CD14-positive monocyte (primary cell): ENCODE measurements at regions not wholly inside any gene's neighbourhood (a gene's known extent, or its start where the extent isn't known, plus 50 kb on each side); places are given as distances from the start of the nearest gene placed in this dataset.

Source experiments
- DNase-seq, 3 donors: peaks; one replicate each; pipeline ENCODE4 v3.0.0-alpha.2; 2011 to 2022
- H2AFZ ChIP-seq: 2 replicates; pipeline ENCODE4 v1.6.0; 2012; ENCODE audit warnings: mild to moderate bottlenecking, low read depth, low read length, inconsistent platforms; ENCODE audit not compliant: insufficient read depth, poor library complexity, severe bottlenecking
- H3K27ac ChIP-seq, 2 donors: 1 replicate in 1 of 2; 2 replicates in 1 of 2; pipeline ENCODE4 v1.5.1; 2012 to 2013; ENCODE audit warnings: low read length in 2 of 2, control low read depth in 1 of 2, inconsistent platforms in 1 of 2, low read depth in 1 of 2, mild to moderate bottlenecking in 1 of 2
- H3K27me3 ChIP-seq, 2 donors: one replicate each; pipeline versions ENCODE4 v1.6.0 to v1.6.1; 2011 to 2013; ENCODE audit warnings: low read length in 2 of 2; ENCODE audit not compliant: control insufficient read depth in 2 of 2, insufficient read depth in 2 of 2
- H3K36me3 ChIP-seq, 2 donors: replicated peaks in 1 of 2; 1 replicate in 1 of 2; 2 replicates in 1 of 2; pipeline versions ENCODE4 v1.5.1 to v1.6.1; 2012 to 2013; ENCODE audit warnings: low read length in 2 of 2, control low read depth in 1 of 2, inconsistent platforms in 1 of 2, mild to moderate bottlenecking in 1 of 2; ENCODE audit not compliant: insufficient read depth in 2 of 2, control insufficient read depth in 1 of 2
- H3K4me1 ChIP-seq, 2 donors: 1 replicate in 1 of 2; 2 replicates in 1 of 2; pipeline versions ENCODE4 v1.5.1 to v1.6.1; 2012 to 2013; ENCODE audit warnings: low read length in 2 of 2, control low read depth in 1 of 2, inconsistent platforms in 1 of 2, mild to moderate bottlenecking in 1 of 2, moderate library complexity in 1 of 2; ENCODE audit not compliant: insufficient read depth in 2 of 2, control insufficient read depth in 1 of 2
- H3K4me2 ChIP-seq: replicated peaks from 2 replicates; pipeline ENCODE3; 2012; ENCODE audit warnings: low read length, moderate library complexity, mild to moderate bottlenecking; ENCODE audit not compliant: poor library complexity, severe bottlenecking; ENCODE audit errors: extremely low read depth
- H3K4me3 ChIP-seq, 3 experiments: fragments of 200-600 bp in 1 of 3; sonication (generic) in 1 of 3; replicated peaks in 1 of 3; 1 replicate in 2 of 3; 2 replicates in 1 of 3; pipeline ENCODE4 v1.5.1; 2011 to 2013; ENCODE audit warnings: low read length in 3 of 3, mild to moderate bottlenecking in 3 of 3, control low read depth in 2 of 3, low read depth in 2 of 3, inconsistent platforms in 1 of 3, moderate library complexity in 1 of 3
- H3K79me2 ChIP-seq: 2 replicates; pipeline ENCODE4 v1.6.0; 2012; ENCODE audit warnings: mild to moderate bottlenecking, control low read depth, inconsistent platforms, low read length, moderate library complexity; ENCODE audit not compliant: insufficient read depth
- H3K9ac ChIP-seq: 2 replicates; pipeline ENCODE4 v1.6.0; 2017; ENCODE audit warnings: low read length, mild to moderate bottlenecking; ENCODE audit not compliant: insufficient read depth, poor library complexity, severe bottlenecking
- H3K9me3 ChIP-seq, 2 donors: replicated peaks in 1 of 2; 1 replicate in 1 of 2; 2 replicates in 1 of 2; pipeline versions ENCODE4 v1.5.1 to v1.6.1; 2012 to 2013; ENCODE audit warnings: low read length in 2 of 2, control low read depth in 1 of 2; ENCODE audit not compliant: control insufficient read depth in 1 of 2, insufficient read depth in 1 of 2
- H4K20me1 ChIP-seq: 2 replicates; pipeline ENCODE4 v1.6.0; 2012; ENCODE audit warnings: mild to moderate bottlenecking, low read length, control low read depth, moderate library complexity; ENCODE audit not compliant: insufficient read depth
- H3K27ac Mint-ChIP-seq, 7 donors: one replicate each; pipeline ENCODE4 v1.8.0; 2020; ENCODE audit warnings: mild to moderate bottlenecking in 7 of 7, mixed read lengths in 7 of 7, moderate library complexity in 6 of 7, inconsistent platforms in 2 of 7
- H3K27me3 Mint-ChIP-seq, 3 donors: one replicate each; pipeline ENCODE4 v1.8.0; 2021 to 2022; ENCODE audit warnings: low read depth in 3 of 3, mild to moderate bottlenecking in 3 of 3, mixed read lengths in 3 of 3, moderate library complexity in 3 of 3, inconsistent platforms in 1 of 3
- H3K36me3 Mint-ChIP-seq, 2 donors: one replicate each; pipeline ENCODE4 v1.8.0; 2020; ENCODE audit warnings: mixed read lengths in 2 of 2, inconsistent platforms in 1 of 2, mild to moderate bottlenecking in 1 of 2
- H3K4me1 Mint-ChIP-seq: one replicate; pipeline ENCODE4 v1.8.0; 2020; ENCODE audit warnings: mild to moderate bottlenecking, mixed read lengths
- H3K4me3 Mint-ChIP-seq, 2 donors: one replicate each; pipeline ENCODE4 v1.8.0; 2020; ENCODE audit warnings: mild to moderate bottlenecking in 2 of 2, mixed read lengths in 2 of 2, moderate library complexity in 1 of 2
- H3K9me3 Mint-ChIP-seq, 7 donors: one replicate each; pipeline ENCODE4 v1.8.0; 2020 to 2022; ENCODE audit warnings: mixed read lengths in 7 of 7, mild to moderate bottlenecking in 6 of 7, moderate library complexity in 6 of 7, inconsistent platforms in 2 of 7
- CTCF ChIP-seq: fragments of 200-600 bp; IDR thresholded peaks from one replicate; pipeline ENCODE4 v1.8.0; 2022; ENCODE audit warnings: antibody characterized with exemption, mild to moderate bottlenecking
- WGBS: methylation state at CpG from one replicate; pipeline ENCODE4 v1.1.5; 2013; ENCODE audit warnings: missing lambda C conversion rate; ENCODE audit not compliant: insufficient coverage; 5-methylcytosine and 5-hydroxymethylcytosine counted together
- intact Hi-C, 2 donors: fragments of 100-400 bp; cut with micrococcal nuclease; formaldehyde crosslinking; loops; one replicate each; pipeline versions ENCODE4 v1.15.0 to v1.15.1; 2023

- H3K4me2 ChIP-seq = peak overlapping the region; percentile 6
- peak; percentile 91 to 95 (median 92) for DNase-seq
- no peak for TF ChIP-seq CTCF
- Mint-ChIP-seq H3K27me3 (peaks cover 0 to 7% (median 0%) of the 10 kb centered on the region in 3 donors), H3K27ac (peak overlapping the region; percentile 82 to 94 (median 91)), H3K4me3 (no peak overlapping the region), H3K4me1 (peaks cover 26% of the 10 kb centered on the region), H3K9me3 (peaks cover 0 to 18% (median 10%) of the 10 kb centered on the region in 7 donors), H3K36me3 (peaks cover 0 to 3% of the 10 kb centered on the region in 2 donors)
- peak overlapping the region; percentile 73 to 78 for H3K27ac ChIP-seq
- no CpG with 5 or more reads among the region's 4 CpGs for WGBS
- intact Hi-C loops = loop anchor here (10.0 kb wide), 1 partner anchor 82 kb away; no protein-coding TSS in a partner anchor
- H3K4me3 ChIP-seq = no peak overlapping the region
- no peaks in the 10 kb centered on the region for H3K27me3 ChIP-seq
- H3K9me3 ChIP-seq = peaks cover 0 to 7% of the 10 kb centered on the region in 2 donors
- no peak overlapping the region for H2AFZ ChIP-seq
- H3K79me2 ChIP-seq = no peaks in the 10 kb centered on the region
- H3K9ac ChIP-seq = no peak overlapping the region
- no peaks in the 10 kb centered on the region for H3K36me3 ChIP-seq
- no peaks in the 10 kb centered on the region for H4K20me1 ChIP-seq
- peaks cover 22 to 23% of the 10 kb centered on the region in 2 donors for H3K4me1 ChIP-seq
These were observed 261.8 kb downstream of the MID1IP1 start for GRCh38 chrX:39063037-39063436.

DNA sequence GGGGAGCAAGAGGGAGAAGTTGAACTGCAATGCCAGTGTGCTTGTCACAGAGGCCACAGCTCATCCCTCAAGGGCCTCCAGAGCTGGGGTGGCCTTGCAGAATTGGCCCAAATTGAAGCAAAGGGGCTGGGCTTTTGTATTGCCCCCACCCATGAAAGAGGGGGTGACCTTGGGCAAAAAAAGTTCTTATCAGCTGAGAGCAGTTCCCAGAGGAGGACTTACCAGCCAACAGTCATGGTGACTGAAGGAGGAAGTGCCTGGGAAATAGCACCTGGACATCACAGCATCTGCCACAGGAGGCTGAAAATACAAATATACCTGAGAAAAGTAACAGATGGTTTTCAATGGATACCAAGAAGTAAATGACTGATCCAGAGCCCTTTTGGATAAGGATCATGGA, 262.4 kb downstream of the MID1IP1 start:
- H3K27ac ChIP-seq = peak overlapping the region; percentile 73 to 78
- H3K9ac ChIP-seq = no peak overlapping the region
- Mint-ChIP-seq H3K9me3 (peaks cover 0 to 21% (median 13%) of the 10 kb centered on the region in 7 donors), H3K27ac (peak overlapping the region; percentile 82 to 94 (median 91)), H3K27me3 (peaks cover 0 to 7% (median 0%) of the 10 kb centered on the region in 3 donors), H3K36me3 (peaks cover 0 to 3% of the 10 kb centered on the region in 2 donors), H3K4me1 (peaks cover 26% of the 10 kb centered on the region), H3K4me3 (no peak overlapping the region)
- H4K20me1 ChIP-seq = no peaks in the 10 kb centered on the region
- H3K36me3 ChIP-seq = no peaks in the 10 kb centered on the region
- no peak overlapping the region for H2AFZ ChIP-seq
- peak in 1 of 3 donors; percentile 4 for DNase-seq
- intact Hi-C loops = loop anchor here (10.0 kb wide), 1 partner anchor 81 kb away; no protein-coding TSS in a partner anchor
- H3K79me2 ChIP-seq = no peaks in the 10 kb centered on the region
- no peak overlapping the region for H3K4me3 ChIP-seq
- H3K4me1 ChIP-seq = peaks cover 22 to 23% of the 10 kb centered on the region in 2 donors
- H3K9me3 ChIP-seq = peaks cover 0 to 7% of the 10 kb centered on the region in 2 donors
- H3K4me2 ChIP-seq = peak overlapping the region; percentile 6
- TF ChIP-seq CTCF = no peak
- H3K27me3 ChIP-seq = no peaks in the 10 kb centered on the region
